ENCODE measurements at regions not wholly inside any gene's neighbourhood (a gene's known extent, or its start where the extent isn't known, plus 50 kb on each side); places are given as distances from the start of the nearest gene placed in this dataset.

DNA sequence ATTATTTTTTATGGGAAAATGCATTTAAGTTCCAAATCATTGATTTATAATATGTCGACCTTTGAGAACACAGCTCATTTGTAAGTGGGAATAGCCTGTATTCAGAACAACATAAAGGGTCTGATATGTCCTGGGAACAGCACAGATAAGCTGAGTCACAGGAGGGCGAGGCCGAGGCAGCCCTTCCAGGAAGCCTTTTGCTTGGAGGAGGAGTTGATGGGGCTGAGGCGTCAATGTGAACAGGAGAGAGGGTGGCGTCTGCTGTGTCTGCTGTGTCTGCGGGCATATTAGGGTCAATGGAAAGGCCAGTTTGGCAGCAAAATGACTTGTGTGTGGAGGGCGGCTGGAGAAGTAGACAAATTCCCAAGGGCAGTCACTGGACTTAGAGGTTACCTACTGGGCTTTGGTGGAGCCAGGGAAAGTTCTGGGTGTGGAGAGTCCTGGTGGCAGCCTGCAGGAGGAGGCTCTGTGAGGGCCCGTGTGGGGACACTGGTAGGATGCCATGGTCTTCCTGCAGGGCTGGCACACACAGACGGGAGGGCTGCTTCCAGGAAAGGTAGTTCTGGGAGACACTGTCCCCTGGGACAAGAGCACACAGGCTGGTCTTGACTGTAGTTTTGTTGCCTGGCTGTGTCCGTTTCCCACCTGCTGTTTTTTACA is 128.1 kb downstream of the GLI2 start:
- Histone ChIP-seq H3K9me2 (ENCODE audit: insufficient read depth, low read length) (no peaks in the 10 kb centered on the region), H3K4me3 (ENCODE audit: low read length) (no peak overlapping the region), H3K27ac (ENCODE audit: low read length) (no peak overlapping the region), H3K9ac (ENCODE audit: low read length) (no peak overlapping the region), H3F3A (ENCODE audit: insufficient read depth, low read length, poor library complexity, severe bottlenecking) (no peaks in the 10 kb centered on the region), H3K36me3 (ENCODE audit: insufficient read depth, low read length) (no peaks in the 10 kb centered on the region), H4K20me1 (ENCODE audit: insufficient read depth) (no peaks in the 10 kb centered on the region), H3K27me3 (ENCODE audit: insufficient read depth, low read depth, low read length) (no peaks in the 10 kb centered on the region), H3K79me2 (replicated peaks; ENCODE audit: insufficient read depth, low read length) (no peaks in the 10 kb centered on the region), H3K4me2 (ENCODE audit: low read length) (no peak overlapping the region), H3K9me3 (ENCODE audit: low read length) (no peaks in the 10 kb centered on the region), H2AFZ (ENCODE audit: low read depth, low read length) (no peak overlapping the region)
- no peak for TF ChIP-seq POLR2AphosphoS5 (IDR thresholded peaks at IDR 0.05)
- TF ChIP-seq TAF1 (IDR thresholded peaks at IDR 0.05; ENCODE audit: low read depth) = no peak
- no peak for TF ChIP-seq EZH2 (IDR thresholded peaks at IDR 0.05; ENCODE audit: borderline replicate concordance, insufficient read depth, low read length, poor library complexity, severe bottlenecking)
- TF ChIP-seq CTCF (IDR thresholded peaks at IDR 0.05; ENCODE audit: poor library complexity, severe bottlenecking) = no peak
- no peak for TF ChIP-seq RAD21 (conservative IDR thresholded peaks at IDR 0.05)
- TF ChIP-seq MXI1 (conservative IDR thresholded peaks at IDR 0.05; ENCODE audit: poor library complexity, severe bottlenecking) = no peak
- TF ChIP-seq EP300 (conservative IDR thresholded peaks at IDR 0.05; ENCODE audit: poor library complexity, severe bottlenecking) = no peak
- no peak for TF ChIP-seq SMC3 (conservative IDR thresholded peaks at IDR 0.05; ENCODE audit: poor library complexity)
- no peak for TF ChIP-seq REST (IDR thresholded peaks at IDR 0.05; ENCODE audit: borderline replicate concordance)

DNA sequence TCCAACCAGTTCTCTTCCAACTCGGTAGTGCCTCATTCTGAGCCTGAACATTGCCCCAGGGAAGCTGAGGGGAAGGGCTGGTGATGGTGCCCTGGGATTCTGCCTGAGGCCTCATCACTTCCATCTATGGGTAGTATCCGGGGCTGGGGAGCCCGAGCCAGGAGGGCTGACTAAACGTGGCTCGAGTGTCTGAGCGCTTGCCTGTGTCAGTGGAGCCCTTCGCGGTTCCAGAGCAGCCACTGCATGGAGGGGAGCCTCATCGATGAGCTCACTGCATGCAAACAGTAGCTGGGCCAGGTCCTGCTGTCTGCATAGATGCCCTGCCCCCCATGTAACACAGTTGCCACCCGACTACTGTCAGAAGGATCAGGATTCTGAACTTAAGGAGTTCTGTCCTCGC is 129.3 kb downstream of the GLI2 start:
- Histone ChIP-seq H3K9me3 (ENCODE audit: low read length) (no peaks in the 10 kb centered on the region), H4K20me1 (ENCODE audit: insufficient read depth) (no peaks in the 10 kb centered on the region), H3K9me2 (ENCODE audit: insufficient read depth, low read length) (no peaks in the 10 kb centered on the region), H3K27me3 (ENCODE audit: insufficient read depth, low read depth, low read length) (no peaks in the 10 kb centered on the region), H3K9ac (ENCODE audit: low read length) (no peak overlapping the region), H3K79me2 (replicated peaks; ENCODE audit: insufficient read depth, low read length) (no peaks in the 10 kb centered on the region), H3K4me2 (ENCODE audit: low read length) (no peak overlapping the region), H3K36me3 (ENCODE audit: insufficient read depth, low read length) (no peaks in the 10 kb centered on the region), H3K27ac (ENCODE audit: low read length) (no peak overlapping the region), H3F3A (ENCODE audit: insufficient read depth, low read length, poor library complexity, severe bottlenecking) (no peaks in the 10 kb centered on the region), H2AFZ (ENCODE audit: low read depth, low read length) (no peak overlapping the region), H3K4me3 (ENCODE audit: low read length) (no peak overlapping the region)
- TF ChIP-seq POLR2AphosphoS5 (IDR thresholded peaks at IDR 0.05) (no peak), EZH2 (IDR thresholded peaks at IDR 0.05; ENCODE audit: borderline replicate concordance, insufficient read depth, low read length, poor library complexity, severe bottlenecking) (no peak), RAD21 (conservative IDR thresholded peaks at IDR 0.05) (no peak), REST (IDR thresholded peaks at IDR 0.05; ENCODE audit: borderline replicate concordance) (no peak), CTCF (IDR thresholded peaks at IDR 0.05; ENCODE audit: poor library complexity, severe bottlenecking) (no peak), MXI1 (conservative IDR thresholded peaks at IDR 0.05; ENCODE audit: poor library complexity, severe bottlenecking) (no peak), TAF1 (IDR thresholded peaks at IDR 0.05; ENCODE audit: low read depth) (no peak), EP300 (conservative IDR thresholded peaks at IDR 0.05; ENCODE audit: poor library complexity, severe bottlenecking) (no peak)

Measured in neural cell (in vitro differentiated cells).